ENCODE measurements at regions not wholly inside any gene's neighbourhood (a gene's known extent, or its start where the extent isn't known, plus 50 kb on each side); places are given as distances from the start of the nearest gene placed in this dataset.
"Not testable (repeated sequence)": the region's sequence is repeated elsewhere in the genome, so short reads cannot be mapped to it uniquely, and the experiment has no call there.

GRCh38 chr7:80294346-80294745, 159.7 kb downstream of the GNAI1 start (continued):
- TF ChIP-seq ZNF281 (CRISPR knock-in tag; IDR thresholded peaks at IDR 0.05) = no peak
- no peak for TF ChIP-seq CREM (CRISPR knock-in tag; IDR thresholded peaks at IDR 0.05)
- no peak for TF ChIP-seq ERG (CRISPR knock-in tag; IDR thresholded peaks at IDR 0.05)
- no peak for TF ChIP-seq PRRX2 (CRISPR knock-in tag; IDR thresholded peaks at IDR 0.05)
- no peak for TF ChIP-seq GRHL2 (CRISPR knock-in tag; IDR thresholded peaks at IDR 0.05; ENCODE audit: insufficient replicate concordance, severe bottlenecking)
- TF ChIP-seq ZNF671 (CRISPR knock-in tag; IDR thresholded peaks at IDR 0.05) = no peak
- no peak for TF ChIP-seq ZNF416 (CRISPR knock-in tag; IDR thresholded peaks at IDR 0.05)
- TF ChIP-seq SOX15 (CRISPR knock-in tag; IDR thresholded peaks at IDR 0.05) = no peak
- TF ChIP-seq FOXK1 (CRISPR knock-in tag; IDR thresholded peaks at IDR 0.05) = no peak
- no peak for TF ChIP-seq CTCF (IDR thresholded peaks at IDR 0.05)
- TF ChIP-seq JAZF1 (CRISPR knock-in tag; IDR thresholded peaks at IDR 0.05) = no peak
- TF ChIP-seq TP53 (CRISPR knock-in tag; IDR thresholded peaks at IDR 0.05) = no peak
- no peak for TF ChIP-seq E2F1 (CRISPR knock-in tag; IDR thresholded peaks at IDR 0.05)
- TF ChIP-seq ZNF138 (CRISPR knock-in tag; conservative IDR thresholded peaks at IDR 0.05) = no peak

GRCh38 chr7:80292634-80293033, 158.0 kb downstream of the GNAI1 start:
- H3K27ac Mint-ChIP-seq, CTCF ChIA-PET: not testable (repeated sequence)
- H3K36me3 Mint-ChIP-seq = peaks cover 10% of the 10 kb centered on the region; the same call in 1 of the 2 replicates

GRCh38 chr7:80288175-80289122, 153.8 kb downstream of the GNAI1 start:
- H3K4me3 Mint-ChIP-seq = no peak overlapping the region
- H3K9me3 Mint-ChIP-seq = peaks cover 17% of the 10 kb centered on the region
- ATAC-seq (peak; percentile 72), DNase-seq (ENCODE audit: low spot score) (peak; percentile 47)
- H3K27me3 Mint-ChIP-seq (ENCODE audit: low read depth) = no peaks in the 10 kb centered on the region
- H3K27ac Mint-ChIP-seq = no peak overlapping the region
- ChIA-PET POLR2A (no interaction called here), CTCF (interaction anchor here (1.1 kb wide), 1 partner anchor 229 kb away, joined by 3 read pairs; no protein-coding TSS in a partner anchor)
- H3K36me3 Mint-ChIP-seq = peaks cover 6% of the 10 kb centered on the region; the same call in 1 of the 2 replicates
- peaks cover 5% of the 10 kb centered on the region; the same call in 1 of the 2 replicates for H3K4me1 Mint-ChIP-seq
- TF ChIP-seq NFYB (CRISPR knock-in tag; conservative IDR thresholded peaks at IDR 0.05; ENCODE audit: low read depth) = no peak
- no peak for TF ChIP-seq GTF2I (CRISPR knock-in tag; conservative IDR thresholded peaks at IDR 0.05)
- no peak for TF ChIP-seq ATF2 (CRISPR knock-in tag; IDR thresholded peaks at IDR 0.05; ENCODE audit: borderline replicate concordance, low read depth)
- TF ChIP-seq ZNF263 (CRISPR knock-in tag; IDR thresholded peaks at IDR 0.05; ENCODE audit: low read depth) = no peak
- no peak for TF ChIP-seq TEAD1 (CRISPR knock-in tag; IDR thresholded peaks at IDR 0.05)
- TF ChIP-seq ZNF396 (CRISPR knock-in tag; IDR thresholded peaks at IDR 0.05; ENCODE audit: borderline replicate concordance) = no peak
- TF ChIP-seq SOX15 (CRISPR knock-in tag; IDR thresholded peaks at IDR 0.05) = no peak
- no peak for TF ChIP-seq HMGXB4 (CRISPR knock-in tag; IDR thresholded peaks at IDR 0.05)

More at GRCh38 chr7:80292634-80293033, 158.0 kb downstream of the GNAI1 start:
- ATAC-seq; H3K4me3 Mint-ChIP-seq; H3K27me3 Mint-ChIP-seq (ENCODE audit: low read depth); DNase-seq (ENCODE audit: low spot score); POLR2A ChIA-PET; H3K4me1 Mint-ChIP-seq: not testable (repeated sequence)
- H3K9me3 Mint-ChIP-seq = peaks cover 28% of the 10 kb centered on the region

All from WTC11 (cell line).